NCI-H1105 treated with DMSO at 0.1 percent for 48 hours (cell line): ENCODE measurements at regions not wholly inside any gene's neighbourhood (a gene's known extent, or its start where the extent isn't known, plus 50 kb on each side); places are given as distances from the start of the nearest gene placed in this dataset.
"Not testable (repeated sequence)": the region's sequence is repeated elsewhere in the genome, so short reads cannot be mapped to it uniquely, and the experiment has no call there.

Experiments used
- DNase-seq: peaks from one replicate; lab custom pipeline; 2025; lab: John Stamatoyannopoulos, UW

DNA sequence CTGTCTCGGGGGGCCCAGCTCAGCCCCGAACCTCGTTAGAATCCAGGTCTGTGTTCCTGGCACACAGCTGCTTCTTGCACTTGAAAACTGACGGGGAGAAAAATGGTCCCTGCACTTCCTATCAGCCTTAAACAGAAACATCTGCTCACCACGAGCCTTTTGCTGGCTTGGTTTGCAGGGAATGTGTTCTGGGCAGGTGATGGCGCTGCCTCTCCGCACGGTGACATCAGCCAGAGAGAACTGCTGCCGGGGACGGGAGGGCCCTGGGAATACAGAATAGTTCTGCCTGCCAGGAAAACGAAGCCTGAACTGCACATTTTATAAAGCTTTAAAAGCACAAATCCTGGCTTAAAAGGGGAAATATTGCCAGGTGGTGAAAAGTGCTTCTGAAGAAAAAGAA, 622.5 kb downstream of the TYW1 start:
- peak; percentile 87 for DNase-seq

DNA sequence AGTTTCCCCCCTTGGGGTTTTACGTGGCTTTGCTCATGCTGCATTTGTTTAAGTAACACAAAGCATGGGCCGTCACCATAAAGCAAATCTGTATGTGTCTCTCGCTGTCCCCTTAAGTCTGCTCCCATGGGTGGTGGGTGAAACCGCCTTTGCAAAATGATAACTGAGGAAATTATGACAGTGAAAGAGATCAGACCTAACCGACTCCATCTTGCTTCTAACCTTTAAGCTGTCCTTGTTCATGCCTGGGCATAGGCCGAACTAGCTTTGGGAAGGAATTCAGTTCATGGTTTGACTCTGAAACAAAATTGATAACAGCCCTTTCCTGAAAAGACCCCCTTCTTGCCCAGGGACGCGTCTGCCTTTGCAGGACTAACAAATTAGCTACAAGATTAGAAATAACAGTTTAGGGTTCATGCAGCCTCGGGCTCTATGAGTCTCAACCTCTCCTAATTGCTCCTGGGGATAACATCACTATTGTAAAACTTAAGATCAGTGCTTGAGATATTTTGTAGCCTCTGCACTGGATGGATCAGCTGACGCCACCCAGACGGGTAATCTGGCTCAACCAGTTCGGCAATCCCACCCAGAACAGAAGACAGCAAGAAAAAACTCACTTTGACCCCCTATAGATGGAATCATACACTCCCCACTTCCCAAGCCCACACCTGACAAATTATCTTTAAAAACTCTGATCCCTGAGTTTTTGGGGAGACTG, 623.7 kb downstream of the TYW1 start:
- DNase-seq: no peak

DNA sequence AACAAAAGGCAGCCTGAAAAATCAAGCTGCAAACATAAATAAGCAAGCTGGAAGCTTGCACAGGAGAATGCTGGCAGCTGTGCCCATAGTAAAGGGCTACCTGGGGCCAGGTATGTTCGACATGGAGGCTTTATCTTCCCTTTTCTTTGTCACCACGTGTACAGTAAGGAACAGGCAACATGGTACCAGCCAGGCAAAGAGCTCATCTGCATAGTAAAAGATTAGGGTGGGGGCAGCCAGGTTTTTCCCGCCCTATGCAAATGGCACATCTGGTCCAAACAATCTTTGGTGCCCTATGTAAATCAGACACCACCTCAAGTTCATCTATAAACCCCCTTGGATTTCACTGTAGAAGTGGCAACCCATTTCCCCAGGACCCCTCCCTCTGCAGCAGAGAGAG, 625.1 kb downstream of the TYW1 start:
- DNase-seq: no peak

DNA sequence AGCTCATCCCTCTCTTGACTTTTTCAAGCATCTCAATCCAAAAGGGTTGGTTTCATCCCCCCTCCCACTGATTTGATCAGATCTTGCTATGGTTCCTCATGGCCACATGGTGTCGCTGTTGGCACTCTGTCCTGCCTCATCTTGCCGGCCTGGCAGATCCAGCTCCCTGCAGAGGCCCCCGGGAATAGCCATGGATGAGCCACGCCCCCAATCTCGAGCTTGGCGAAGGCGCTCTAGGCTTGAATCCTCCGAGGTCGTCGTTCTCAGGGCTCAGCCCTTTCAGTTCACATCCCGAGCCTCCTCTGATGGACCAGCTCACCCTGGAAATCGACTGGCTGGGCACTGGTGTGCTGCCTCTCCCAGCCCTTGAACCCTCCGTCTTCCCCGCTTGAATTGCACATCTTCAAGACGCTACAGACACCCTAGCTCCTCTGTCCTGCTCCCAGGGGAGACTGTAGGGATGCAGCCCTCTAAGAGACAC, 628.7 kb downstream of the TYW1 start:
- peak; percentile 76 for DNase-seq

DNA sequence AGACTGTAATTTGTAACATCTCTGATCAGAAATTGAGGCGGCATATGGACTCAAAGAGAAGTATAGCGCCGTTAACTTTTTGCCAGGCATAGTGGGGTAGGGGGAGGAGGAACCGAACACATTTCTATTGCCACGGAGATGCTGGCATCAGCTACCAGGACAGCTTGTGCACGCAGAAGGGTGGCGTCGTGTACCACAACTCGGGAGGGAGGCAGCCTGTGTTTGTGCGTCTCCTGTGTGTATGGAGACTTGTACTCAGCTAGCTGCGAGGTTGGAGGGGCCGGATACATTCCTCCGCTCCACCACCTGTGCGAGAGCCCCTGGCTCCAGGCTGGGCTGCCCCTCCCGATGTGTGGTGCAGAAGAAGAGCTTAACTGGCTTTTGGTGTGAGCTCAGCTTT, 634.8 kb downstream of the TYW1 start:
- no peak for DNase-seq

DNA sequence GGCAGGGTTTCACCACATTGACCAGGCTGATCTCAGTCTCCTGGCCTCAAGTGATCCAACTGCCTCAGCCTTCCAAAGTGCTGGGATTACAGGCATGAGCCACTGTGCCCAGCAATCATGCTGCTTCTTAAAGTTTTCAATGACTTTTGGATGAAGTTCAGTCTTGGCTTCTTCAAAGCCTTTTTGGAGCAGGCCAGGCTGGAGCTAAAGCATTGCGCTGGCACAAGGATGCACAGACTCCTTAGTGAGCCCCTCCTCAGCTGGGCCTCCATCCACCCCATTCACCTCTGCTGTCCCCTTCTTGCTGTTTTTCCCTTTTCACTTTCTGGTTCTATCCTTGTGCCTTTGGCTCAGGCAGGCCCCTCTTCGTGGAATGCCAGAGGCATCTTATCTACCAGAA, 638.6 kb downstream of the TYW1 start:
- DNase-seq: no peak

DNA sequence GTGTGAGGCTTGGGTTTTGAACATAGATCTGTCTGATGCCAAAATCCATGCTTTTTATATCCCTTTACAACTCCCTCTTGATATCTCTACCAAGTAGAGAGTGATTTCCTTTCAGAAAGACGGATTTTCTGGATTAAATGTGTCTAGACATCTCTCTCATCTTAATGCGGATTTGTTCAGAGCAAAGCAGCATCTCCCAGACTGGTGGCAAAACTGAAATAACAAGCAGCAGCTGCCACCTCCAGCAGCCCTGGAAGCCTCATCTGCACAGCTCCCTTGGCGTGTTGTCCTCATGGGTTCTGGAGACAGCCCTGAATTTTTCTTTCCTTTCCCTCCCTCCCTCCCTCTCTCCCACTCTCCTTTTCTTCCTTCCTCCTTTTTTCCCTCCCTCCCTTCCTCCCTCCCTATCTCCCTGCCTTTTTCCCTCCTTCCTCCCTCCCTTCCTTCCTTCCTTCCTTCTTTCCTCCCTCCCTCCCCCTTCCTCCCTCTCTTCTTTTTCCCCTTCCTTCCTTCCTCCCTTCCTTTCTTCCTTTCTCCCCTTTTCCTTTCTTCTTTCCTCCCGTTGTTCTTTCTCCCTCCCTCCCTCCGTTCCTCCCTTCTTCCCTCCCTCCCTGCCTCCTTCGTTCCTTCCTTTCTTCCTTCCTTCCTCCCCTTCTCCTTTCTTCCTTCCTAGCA, 639.9 kb downstream of the TYW1 start:
- DNase-seq: no peak

DNA sequence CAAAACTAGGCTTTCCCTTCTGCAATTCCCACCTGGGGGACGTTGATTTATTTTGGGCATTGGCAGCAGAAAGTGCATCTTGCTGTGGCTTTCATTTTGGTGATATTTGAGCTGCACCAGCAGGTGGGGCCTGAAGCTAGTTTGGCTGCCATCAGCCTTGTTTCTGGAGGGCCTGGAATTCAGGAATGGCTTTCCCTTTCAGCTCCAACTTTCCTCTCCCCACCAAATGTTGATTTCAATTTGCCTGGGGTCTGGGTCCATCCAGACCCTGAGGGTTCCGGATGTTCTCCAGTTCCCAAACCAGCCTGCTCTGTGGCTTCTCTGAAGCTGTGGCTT, 640.4 kb downstream of the TYW1 start:
- DNase-seq: peak; percentile 6

DNA sequence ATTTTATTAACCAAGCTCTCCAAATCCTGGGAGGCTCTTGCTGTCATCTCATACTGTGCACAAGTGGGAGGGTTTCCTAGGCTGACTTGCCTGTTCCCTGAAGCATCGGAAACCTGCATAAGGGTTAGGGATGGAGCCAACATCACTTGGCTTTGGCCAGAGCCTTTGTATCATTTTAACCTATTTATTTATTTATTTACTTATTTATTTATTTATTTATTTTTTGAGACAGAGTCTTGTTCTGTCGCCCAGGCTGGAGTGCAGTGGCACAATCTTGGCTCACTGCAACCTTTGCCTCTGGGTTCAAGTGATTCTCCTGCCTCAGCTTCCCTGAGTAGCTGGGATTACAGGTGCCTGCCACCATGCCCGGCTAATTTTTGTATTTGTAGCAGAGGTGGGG, 645.9 kb downstream of the TYW1 start:
- not testable (repeated sequence) for DNase-seq

DNA sequence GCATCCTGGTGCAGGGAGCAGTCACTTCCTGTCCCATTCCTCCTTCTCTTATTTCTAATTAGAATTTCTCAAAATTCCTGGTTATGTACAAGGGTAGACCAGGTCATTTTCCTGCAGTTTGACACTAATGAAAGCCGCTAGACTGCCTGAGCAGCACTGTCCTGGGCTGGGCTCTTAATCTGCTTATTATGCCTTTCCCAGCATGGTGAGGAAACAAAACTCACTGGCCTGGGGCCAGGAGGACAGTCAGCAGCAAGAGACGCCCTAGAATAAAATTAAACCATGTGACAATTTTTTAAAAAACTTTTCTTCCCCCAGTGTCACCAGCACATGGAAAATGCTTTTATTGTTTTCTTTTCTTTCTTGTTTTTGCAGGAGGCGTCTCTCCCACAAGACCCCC, 647.5 kb downstream of the TYW1 start:
- no peak for DNase-seq

DNA sequence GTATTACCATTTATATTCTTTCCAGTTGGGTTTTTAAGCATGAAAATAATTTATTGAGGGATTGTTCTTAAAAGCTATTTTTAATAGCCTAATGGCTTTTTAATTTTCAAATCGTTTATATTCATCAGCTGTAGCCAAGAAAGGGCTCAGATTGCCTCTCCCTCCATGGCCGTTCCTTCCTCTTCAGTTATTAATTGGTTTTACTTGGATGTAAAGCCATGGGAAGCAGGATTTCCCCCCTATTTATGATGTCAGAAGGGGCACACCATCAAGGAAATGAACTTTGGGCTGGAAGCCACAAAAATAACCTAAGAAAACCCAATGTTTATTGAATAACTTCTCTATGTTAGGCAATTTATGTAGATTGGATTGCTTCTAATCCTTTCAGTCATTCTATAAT, 656.3 kb downstream of the TYW1 start:
- no peak for DNase-seq

DNA sequence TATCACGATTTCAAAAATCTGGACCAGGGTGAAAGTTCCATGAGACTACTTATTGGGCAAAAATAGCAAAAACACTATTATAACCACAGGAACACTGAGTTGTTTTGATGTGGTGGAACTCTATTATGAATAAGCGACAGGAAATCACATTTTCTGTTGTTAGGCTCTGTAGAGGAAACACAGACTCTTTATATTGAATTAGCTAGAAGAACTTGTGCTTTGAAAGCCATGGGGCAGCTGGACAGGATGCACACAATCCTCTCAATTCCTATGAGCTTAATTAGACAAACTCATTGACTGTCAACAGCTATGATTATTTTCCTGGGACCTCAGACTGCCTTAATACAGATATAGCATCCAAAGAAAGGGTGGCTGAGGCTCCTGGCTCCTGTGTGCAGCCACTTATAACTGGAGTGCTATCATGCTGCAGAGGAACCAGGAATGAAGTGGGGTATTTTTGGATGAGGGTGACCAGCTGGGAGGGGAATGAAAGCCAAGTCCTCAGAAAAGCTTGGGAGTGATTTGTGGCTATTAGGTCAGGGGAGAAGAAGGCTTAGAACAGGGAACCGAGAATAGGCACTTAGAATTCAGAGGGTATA, 657.3 kb downstream of the TYW1 start:
- DNase-seq: no peak

DNA sequence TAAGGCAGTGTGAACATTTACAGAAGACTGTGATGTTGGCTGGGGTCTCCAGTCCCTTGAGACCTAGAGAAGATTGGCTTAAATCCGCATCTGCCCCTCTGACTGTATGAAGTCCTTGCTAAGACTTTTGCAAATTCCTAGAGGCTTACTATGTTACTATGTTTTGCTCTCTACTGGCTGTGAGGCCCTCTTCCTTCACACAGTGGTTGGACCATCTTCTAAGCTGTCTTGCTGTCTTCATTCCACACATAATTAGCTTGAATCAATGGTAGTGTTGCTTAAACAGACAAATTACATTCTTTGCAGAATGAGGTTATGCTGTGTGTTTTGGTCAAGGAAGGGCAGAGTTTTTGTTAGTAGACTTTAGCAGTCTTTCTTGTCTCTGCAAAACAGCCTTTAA, 658.0 kb downstream of the TYW1 start:
- no peak for DNase-seq

DNA sequence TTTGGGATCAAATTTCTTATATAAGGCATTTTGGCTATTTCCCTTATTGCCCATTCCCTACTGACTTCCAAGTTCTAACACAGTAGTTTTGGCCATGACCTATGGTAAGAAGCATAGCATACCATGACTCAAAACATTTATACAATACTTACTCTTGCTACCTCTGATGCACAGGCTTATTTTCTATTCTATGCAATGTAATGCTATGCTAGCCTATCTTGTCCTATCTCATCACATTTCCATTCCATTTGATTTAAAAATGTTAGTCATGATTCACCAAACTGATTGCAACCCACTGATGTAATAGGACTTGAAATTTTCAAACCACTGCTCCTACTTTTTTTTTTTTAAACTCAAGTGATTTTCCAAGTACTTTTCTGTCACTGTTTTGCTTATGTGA, 658.5 kb downstream of the TYW1 start:
- DNase-seq: no peak

DNA sequence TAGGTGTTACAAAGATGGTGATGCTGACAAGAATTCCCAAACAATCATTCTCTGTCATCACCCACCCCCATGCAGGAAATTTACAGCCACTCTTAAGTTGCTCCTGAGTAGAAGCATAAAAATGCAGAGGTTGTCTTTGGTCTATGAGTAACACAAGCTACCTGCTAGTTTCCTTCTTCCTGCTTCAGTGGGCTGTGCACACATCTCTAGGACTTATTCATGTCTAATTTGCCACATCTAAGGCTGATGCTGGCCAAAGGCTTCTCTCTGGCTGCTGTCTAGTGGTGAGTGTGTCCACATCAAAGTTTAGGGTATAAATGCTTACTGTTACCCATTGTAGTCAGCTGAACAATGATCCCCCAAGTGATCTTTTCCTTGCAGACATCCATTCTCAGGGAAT, 662.5 kb downstream of the TYW1 start:
- no peak for DNase-seq

DNA sequence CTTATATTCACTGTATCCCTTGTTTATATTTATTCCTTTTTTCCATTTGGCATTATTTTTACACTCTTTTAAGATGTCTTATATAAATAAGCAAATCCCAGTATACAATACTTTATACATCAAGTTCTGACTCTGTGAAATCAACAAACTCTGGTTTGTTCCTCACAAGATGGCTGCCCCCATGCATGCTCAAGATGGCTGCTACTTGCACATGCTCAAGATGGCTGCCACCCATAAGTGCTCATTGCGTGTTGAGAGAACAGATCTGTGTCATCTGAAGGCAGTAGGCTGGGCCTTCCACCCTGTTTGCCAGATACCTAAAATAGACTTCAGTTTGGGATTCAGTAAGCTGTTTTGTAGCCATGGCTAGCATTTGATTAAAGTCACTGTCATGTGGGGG, 666.2 kb downstream of the TYW1 start:
- DNase-seq: no peak

DNA sequence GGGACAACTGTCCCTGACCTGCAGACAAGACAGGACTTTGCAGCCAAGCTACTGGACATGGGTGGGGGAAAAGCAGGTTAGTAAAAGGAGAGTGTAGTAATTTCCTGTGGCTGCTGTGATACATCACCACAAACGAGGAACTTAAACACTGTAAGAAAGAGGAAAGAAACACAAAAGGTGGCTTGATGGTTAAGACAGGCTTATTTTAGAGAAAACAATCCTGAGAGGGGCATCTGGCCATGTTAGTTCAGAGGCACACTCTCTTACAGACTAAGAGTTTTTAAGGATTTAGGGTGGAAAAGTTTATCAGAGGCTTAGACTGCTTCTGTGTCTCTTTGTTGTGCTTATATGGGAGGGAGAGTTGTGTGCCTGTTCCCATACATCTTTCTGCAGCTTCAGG, 667.0 kb downstream of the TYW1 start:
- DNase-seq: no peak

DNA sequence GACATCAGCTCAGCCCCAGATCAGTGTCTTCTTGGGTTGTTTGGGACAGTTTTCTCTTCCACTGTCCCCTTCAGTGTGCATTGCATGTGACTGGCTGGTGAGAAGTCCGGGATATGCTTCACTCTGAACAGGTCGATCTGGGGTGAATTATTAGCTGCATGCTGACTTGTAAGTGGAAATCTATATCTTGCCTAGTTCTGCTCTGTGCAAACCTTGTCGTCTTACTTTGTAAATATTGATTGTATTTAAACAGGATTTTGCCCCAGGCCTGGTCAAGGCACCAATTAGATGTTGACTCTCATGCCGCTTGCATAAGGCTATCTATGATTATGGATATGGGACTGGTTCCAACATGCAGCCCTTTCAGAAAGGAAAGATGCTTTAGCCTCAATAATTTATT, 669.7 kb downstream of the TYW1 start:
- not testable (repeated sequence) for DNase-seq

DNA sequence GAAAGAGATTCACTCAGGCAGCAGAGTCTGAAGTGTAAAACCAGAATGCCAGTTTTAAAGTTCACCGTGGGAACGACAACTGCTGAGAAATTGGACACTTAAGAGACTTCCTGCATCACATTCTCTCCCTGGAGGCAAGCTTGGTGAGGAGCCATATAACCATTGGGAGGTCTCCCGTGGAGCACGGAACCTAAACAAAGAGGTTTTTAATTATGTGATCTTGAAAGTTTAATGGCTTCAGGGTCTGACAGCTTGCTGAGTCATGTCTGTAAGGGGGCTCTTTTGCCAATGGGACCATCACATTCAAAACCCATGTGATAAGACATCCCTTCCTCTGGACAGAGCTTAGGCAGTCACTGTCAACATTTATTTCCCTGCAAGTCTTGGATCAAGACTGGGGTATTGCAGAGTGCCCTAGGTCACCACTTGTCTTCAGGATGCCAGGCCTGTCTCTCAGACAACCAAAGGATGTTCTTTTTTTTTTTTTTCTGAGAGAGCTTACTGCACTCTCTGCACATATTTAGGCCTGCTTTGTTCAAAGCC, 674.4 kb downstream of the TYW1 start:
- no peak for DNase-seq

DNA sequence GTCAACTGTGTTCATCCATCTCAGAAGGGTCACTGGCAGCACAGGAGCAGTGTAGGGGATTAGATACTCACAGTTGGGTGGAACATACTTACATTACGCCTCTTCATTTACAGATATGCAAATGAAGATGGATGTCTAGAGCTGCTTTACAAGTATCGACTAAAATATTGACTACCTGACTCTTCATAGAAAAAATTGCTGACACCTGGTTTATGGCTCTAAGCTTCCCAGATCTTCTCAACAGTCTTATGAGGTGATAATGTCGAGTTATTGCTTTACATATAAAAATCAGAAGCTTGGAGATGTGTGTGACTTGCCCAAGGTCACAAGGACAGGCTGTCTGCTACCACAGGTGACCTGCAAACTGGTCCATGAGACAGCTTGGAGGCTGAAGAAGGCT, 677.2 kb downstream of the TYW1 start:
- no peak for DNase-seq

DNA sequence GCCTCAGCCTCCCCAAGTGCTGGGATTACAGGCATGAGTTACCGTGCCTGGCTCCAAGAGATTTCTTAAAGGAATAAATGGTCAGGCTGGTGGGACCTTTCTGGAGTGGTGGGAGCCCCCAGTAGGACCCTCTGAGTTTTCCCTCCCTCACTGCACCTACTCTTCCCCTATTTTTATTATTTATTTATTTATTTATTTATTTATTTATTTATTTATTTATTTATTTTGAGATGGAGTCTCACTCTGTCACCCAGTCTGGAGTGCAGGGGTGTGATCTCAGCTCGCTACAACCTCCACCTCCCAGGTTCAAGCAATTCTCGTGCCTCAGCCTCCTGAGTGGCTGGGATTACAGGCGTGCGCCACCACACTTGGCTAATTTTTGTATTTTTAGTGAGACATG, 678.2 kb downstream of the TYW1 start:
- DNase-seq: not testable (repeated sequence)

DNA sequence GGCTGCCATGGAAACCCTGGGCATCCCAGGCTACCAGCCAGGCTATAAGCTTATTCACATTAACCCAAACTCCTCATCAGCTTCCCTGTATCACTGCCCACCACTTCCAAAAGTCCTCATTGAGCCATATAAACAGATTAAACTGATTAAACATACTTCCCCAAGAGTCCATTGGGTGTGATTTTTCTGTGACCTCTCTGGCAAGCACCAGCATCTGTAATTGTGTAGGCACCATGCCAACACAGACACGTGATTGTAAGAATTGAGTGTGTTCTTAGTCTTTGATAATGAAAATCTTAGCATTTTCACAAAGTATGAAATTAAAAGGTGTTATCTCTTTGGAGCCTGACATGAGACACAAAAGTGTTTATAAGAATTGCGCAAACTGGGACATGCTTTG, 679.3 kb downstream of the TYW1 start:
- DNase-seq: no peak

DNA sequence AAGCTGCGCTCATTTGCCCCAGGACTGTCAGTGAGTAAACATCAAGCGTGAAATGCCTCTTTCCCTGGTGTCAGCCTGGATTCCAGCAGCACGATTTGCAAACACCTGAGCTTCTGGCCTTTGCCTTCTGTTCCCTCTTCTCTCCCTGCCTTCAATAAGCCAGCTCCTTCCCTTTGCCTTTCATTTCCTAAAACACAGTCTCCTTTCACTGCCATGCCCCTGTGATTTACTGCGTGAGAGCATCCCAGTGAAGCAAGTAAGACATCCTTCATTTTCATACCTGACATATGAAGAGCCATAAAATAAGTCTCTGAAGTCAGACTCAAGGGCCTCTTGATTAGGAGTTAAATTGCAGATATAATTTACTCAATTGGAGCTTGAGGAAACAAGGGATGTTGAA, 681.8 kb downstream of the TYW1 start:
- DNase-seq: no peak
